AG10803 (cell line): ENCODE measurements at regions not wholly inside any gene's neighbourhood (a gene's known extent, or its start where the extent isn't known, plus 50 kb on each side); places are given as distances from the start of the nearest gene placed in this dataset.
A peak's percentile ranks its signal among the peaks of the same experiment; 100 is the strongest.
"Not testable (repeated sequence)": the region's sequence is repeated elsewhere in the genome, so short reads cannot be mapped to it uniquely, and the experiment has no call there.

Source experiments
- DNase-seq: peaks from one replicate; pipeline ENCODE4 v3.0.0; 2010; ENCODE audit warnings: low read depth
- H3K4me3 ChIP-seq: 2 replicates; pipeline ENCODE4 v1.5.1; 2011; ENCODE audit warnings: mild to moderate bottlenecking, low read length, control low read depth
- CTCF ChIP-seq: conservative IDR thresholded peaks from 2 replicates; pipeline ENCODE4 v1.5.1; 2011; ENCODE audit warnings: mild to moderate bottlenecking, low read length, control low read depth, inconsistent platforms

GRCh38 chr19:14317157-14317556, 64.1 kb upstream of the ADGRE5 start:
- DNase-seq: no peak
- H3K4me3 ChIP-seq: no peak overlapping the region
- no peak for TF ChIP-seq CTCF

GRCh38 chr19:14315433-14315832, 65.8 kb upstream of the ADGRE5 start:
- no peak for DNase-seq
- no peak overlapping the region for H3K4me3 ChIP-seq
- peak; percentile 7; the same call in 1 of the 2 replicates for TF ChIP-seq CTCF

- TF ChIP-seq CTCF: no peak
- DNase-seq: no peak
- no peak overlapping the region for H3K4me3 ChIP-seq
Measured at GRCh38 chr19:14310055-14310454, 71.2 kb upstream of the ADGRE5 start.

- no peak for DNase-seq
- no peak for TF ChIP-seq CTCF
- H3K4me3 ChIP-seq: no peak overlapping the region
Measured at GRCh38 chr19:14305706-14306105, 75.5 kb upstream of the ADGRE5 start.

GRCh38 chr19:14301150-14301549, 80.1 kb upstream of the ADGRE5 start:
- no peak for DNase-seq
- H3K4me3 ChIP-seq: no peak overlapping the region
- no peak for TF ChIP-seq CTCF

GRCh38 chr19:14300303-14300702, 80.9 kb upstream of the ADGRE5 start:
- no peak for DNase-seq
- no peak for TF ChIP-seq CTCF
- no peak overlapping the region for H3K4me3 ChIP-seq

GRCh38 chr19:14299224-14299827, 81.9 kb upstream of the ADGRE5 start:
- not testable (repeated sequence) for H3K4me3 ChIP-seq, DNase-seq

GRCh38 chr19:14297883-14298576, 83.2 kb upstream of the ADGRE5 start:
- not testable (repeated sequence) for H3K4me3 ChIP-seq, DNase-seq

GRCh38 chr19:14294974-14295373, 86.3 kb upstream of the ADGRE5 start:
- not testable (repeated sequence) for DNase-seq, H3K4me3 ChIP-seq

- H3K4me3 ChIP-seq: not testable (repeated sequence)
Measured at GRCh38 chr19:14293816-14294170, 87.5 kb upstream of the ADGRE5 start.

GRCh38 chr19:14293101-14293815, 87.3 kb upstream of the ADGRL1 start:
- H3K4me3 ChIP-seq, DNase-seq: not testable (repeated sequence)

More at GRCh38 chr19:14293816-14294170, 87.5 kb upstream of the ADGRE5 start:
- not testable (repeated sequence) for DNase-seq

- not testable (repeated sequence) for H3K4me3 ChIP-seq, DNase-seq
Measured at GRCh38 chr19:14289810-14290209, 83.8 kb upstream of the ADGRL1 start.
